ENCODE measurements at regions not wholly inside any gene's neighbourhood (a gene's known extent, or its start where the extent isn't known, plus 50 kb on each side); places are given as distances from the start of the nearest gene placed in this dataset.
A peak's percentile ranks its signal among the peaks of the same experiment; 100 is the strongest.

DNA sequence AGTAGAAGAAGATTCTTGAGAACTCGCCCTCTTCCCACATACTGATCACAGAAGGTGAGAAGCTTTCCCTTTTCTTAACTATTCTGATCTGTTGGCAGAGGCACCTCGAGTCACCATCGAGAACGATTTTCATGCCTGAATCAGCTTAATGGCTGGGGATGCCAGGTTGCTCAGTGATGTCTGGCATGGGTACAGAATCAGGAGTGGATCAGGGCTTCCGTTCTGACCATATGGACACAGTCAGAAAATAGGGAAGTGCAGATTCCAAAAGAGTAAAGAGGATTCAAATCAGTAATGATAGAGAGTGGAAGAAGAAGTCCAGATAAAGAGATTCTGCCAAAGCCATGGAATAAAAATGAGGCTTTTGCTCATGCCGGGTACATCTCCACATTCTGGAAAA lies 52.0 kb upstream of the GRB10 start (continued):
- no peak for TF ChIP-seq TP53 (CRISPR knock-in tag; IDR thresholded peaks at IDR 0.05)
- TF ChIP-seq HDAC2 (IDR thresholded peaks at IDR 0.05), result no peak

DNA sequence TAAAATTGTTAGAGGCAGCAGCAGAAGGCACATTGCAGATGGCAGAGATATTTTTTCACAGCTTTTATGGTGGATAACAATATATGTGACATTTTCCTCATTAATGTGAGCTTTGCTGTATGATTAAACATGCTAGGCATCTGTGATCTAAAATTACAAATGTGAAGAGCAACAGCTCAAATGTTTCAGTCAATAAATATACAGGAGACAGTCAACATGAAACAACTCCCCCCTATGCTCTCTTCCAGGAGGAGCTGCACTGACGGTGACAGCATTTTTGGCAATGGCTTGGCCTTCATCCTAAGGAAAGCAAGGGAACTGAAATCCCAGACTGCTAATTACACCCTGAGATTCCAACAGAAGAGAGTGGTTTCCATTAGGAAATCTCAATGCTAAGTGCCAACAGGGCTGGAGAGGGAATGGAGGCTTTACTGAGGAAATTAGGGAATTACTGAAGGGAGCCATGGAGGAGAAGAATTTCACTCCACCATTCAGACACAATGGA lies 51.4 kb upstream of the GRB10 start:
- TF ChIP-seq HES2 (IDR thresholded peaks at IDR 0.05), result no peak
- no peak for TF ChIP-seq NPAS2 (CRISPR knock-in tag; IDR thresholded peaks at IDR 0.05; ENCODE audit: borderline replicate concordance)
- TF ChIP-seq SMC3 (IDR thresholded peaks at IDR 0.05), result no peak
- TF ChIP-seq GATA3 (IDR thresholded peaks at IDR 0.05; ENCODE audit: borderline replicate concordance), result no peak
- no peak for TF ChIP-seq HEYL (CRISPR knock-in tag; IDR thresholded peaks at IDR 0.05)
- no peak for TF ChIP-seq ZC3H11A (IDR thresholded peaks at IDR 0.05)
- TF ChIP-seq ZNF302 (CRISPR knock-in tag; IDR thresholded peaks at IDR 0.05), result no peak
- peaks cover 56% of the 10 kb centered on the region for H3K4me1 ChIP-seq
- no peaks in the 10 kb centered on the region for H3K9me3 ChIP-seq
- no peak for DNase-seq (ENCODE audit: low read depth in 1 of 2, low spot score in 1 of 2)
- ChIA-PET POLR2A (no interaction called here), CTCF (interaction anchor here (1.1 to 1.5 kb wide), 4 partner anchors 9 to 307 kb away, joined by 3 to 5 read pairs (median 3); no protein-coding TSS in a partner anchor)
- peak overlapping the region; percentile 68 to 85; a peak in 5 of 6 replicates for H3K27ac ChIP-seq
- no peak overlapping the region for H3K4me3 ChIP-seq
- 85% methylated on average over 1 of the region's 1 CpG for WGBS (ENCODE audit: missing lambda C conversion rate)
- no peak for ATAC-seq
- FAIRE-seq, result no peak
- H3K4me2 ChIP-seq, result no peak overlapping the region; the same call in 2 of the 3 replicates

- Histone ChIP-seq H3K27ac (peak overlapping the region; percentile 68 to 85; a peak in 5 of 6 replicates), H3K9me3 (no peaks in the 10 kb centered on the region), H3K4me2 (peak overlapping the region; percentile 54), H3K4me1 (peaks cover 51% of the 10 kb centered on the region), H3K4me3 (no peak overlapping the region)
- no peak for TF ChIP-seq HDAC2 (IDR thresholded peaks at IDR 0.05)
- TF ChIP-seq EP300 (IDR thresholded peaks at IDR 0.05), result peak; percentile 26 to 49; a peak in 2 of 5 replicates
- TF ChIP-seq CEBPB (IDR thresholded peaks at IDR 0.05), result no peak
- peak; percentile 29; the same call in 1 of the 2 replicates for TF ChIP-seq FOSL2 (IDR thresholded peaks at IDR 0.05)
- TF ChIP-seq FOSL2 (CRISPR knock-in tag; IDR thresholded peaks at IDR 0.05), result peak; percentile 68
- peak in 1 of 2 experiments; percentile 29; a peak in 1 of 5 replicates for TF ChIP-seq JUN (IDR thresholded peaks at IDR 0.05)
- peak; percentile 52; the same call in 1 of the 2 replicates for TF ChIP-seq FOXS1 (CRISPR knock-in tag; IDR thresholded peaks at IDR 0.05)
- TF ChIP-seq MAZ (IDR thresholded peaks at IDR 0.05; ENCODE audit: borderline replicate concordance, low read depth, low read length), result no peak
- peak; percentile 29 for TF ChIP-seq MAFK (IDR thresholded peaks at IDR 0.05; ENCODE audit: partially characterized antibody)
- TF ChIP-seq GATA3 (IDR thresholded peaks at IDR 0.05; ENCODE audit: borderline replicate concordance), result peak; percentile 69; the same call in 1 of the 2 replicates
- peak; percentile 70 for TF ChIP-seq JUNB (IDR thresholded peaks at IDR 0.05)
- peak in 1 of 2 experiments; percentile 35; a peak in 2 of 5 replicates for TF ChIP-seq RAD21 (conservative IDR thresholded peaks at IDR 0.05 in 1 of 2, IDR thresholded peaks at IDR 0.05 in 1 of 2)
- no peak for TF ChIP-seq PHF8 (IDR thresholded peaks at IDR 0.05; ENCODE audit: borderline replicate concordance, low read depth)
- TF ChIP-seq, protein P1, sequence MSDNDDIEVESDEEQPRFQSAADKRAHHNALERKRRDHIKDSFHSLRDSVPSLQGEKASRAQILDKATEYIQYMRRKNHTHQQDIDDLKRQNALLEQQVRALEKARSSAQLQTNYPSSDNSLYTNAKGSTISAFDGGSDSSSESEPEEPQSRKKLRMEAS (IDR thresholded peaks at IDR 0.05), result peak; percentile 49; the same call in 1 of the 2 replicates
- 0 out of 2 replicates have a peak, but pooled peaks have one; percentile 13 for TF ChIP-seq MYC (IDR thresholded peaks at IDR 0.05; ENCODE audit: borderline replicate concordance, low read length)
- DNase-seq (ENCODE audit: low read depth in 1 of 2, low spot score in 1 of 2), result peak; percentile 31 to 70
- 0% methylated on average over 3 of the region's 3 CpGs for WGBS (ENCODE audit: missing lambda C conversion rate)
- FAIRE-seq, result peak; percentile 59
- ATAC-seq, result peak; percentile 63 to 80
- ChIA-PET POLR2A (interaction anchor here (0.6 kb wide), 1 partner anchor 39 kb away, joined by 3 read pairs; no protein-coding TSS in a partner anchor), CTCF (no interaction called here)
These were observed 50.0 kb upstream of the GRB10 start for GRCh38 chr7:50832744-50833143.

Small RNAs in the stretch of these regions (small RNA-seq; reads per million reads assigned to genes)
- gene AC009296.1 (0 reads per million in 6 experiments), gene RF00394 (0 reads per million in 6 experiments)

Data from A549 (cell line).